HFF-Myc (cell line): ENCODE measurements at regions not wholly inside any gene's neighbourhood (a gene's known extent, or its start where the extent isn't known, plus 50 kb on each side); places are given as distances from the start of the nearest gene placed in this dataset.

Experiments used
- DNase-seq: peaks from one replicate; pipeline ENCODE4 v3.0.0-alpha.2; 2011; ENCODE audit warnings: low read depth; ENCODE audit errors: extremely low read depth
- H3K4me3 ChIP-seq: replicated peaks from 2 replicates; pipeline ENCODE4 v1.5.1; 2011; ENCODE audit warnings: low read depth, mild to moderate bottlenecking, control low read depth, low read length
- TF ChIP-seq, protein P1 (sequence below): IDR thresholded peaks from 2 replicates; pipeline ENCODE4 v1.5.1; 2012; ENCODE audit warnings: mild to moderate bottlenecking, low read depth, low read length, control low read depth; ENCODE audit errors: missing control alignments

GRCh38 chr10:24150853-24151252 is 58.1 kb upstream of the KIAA1217 start:
- TF ChIP-seq, protein P1, sequence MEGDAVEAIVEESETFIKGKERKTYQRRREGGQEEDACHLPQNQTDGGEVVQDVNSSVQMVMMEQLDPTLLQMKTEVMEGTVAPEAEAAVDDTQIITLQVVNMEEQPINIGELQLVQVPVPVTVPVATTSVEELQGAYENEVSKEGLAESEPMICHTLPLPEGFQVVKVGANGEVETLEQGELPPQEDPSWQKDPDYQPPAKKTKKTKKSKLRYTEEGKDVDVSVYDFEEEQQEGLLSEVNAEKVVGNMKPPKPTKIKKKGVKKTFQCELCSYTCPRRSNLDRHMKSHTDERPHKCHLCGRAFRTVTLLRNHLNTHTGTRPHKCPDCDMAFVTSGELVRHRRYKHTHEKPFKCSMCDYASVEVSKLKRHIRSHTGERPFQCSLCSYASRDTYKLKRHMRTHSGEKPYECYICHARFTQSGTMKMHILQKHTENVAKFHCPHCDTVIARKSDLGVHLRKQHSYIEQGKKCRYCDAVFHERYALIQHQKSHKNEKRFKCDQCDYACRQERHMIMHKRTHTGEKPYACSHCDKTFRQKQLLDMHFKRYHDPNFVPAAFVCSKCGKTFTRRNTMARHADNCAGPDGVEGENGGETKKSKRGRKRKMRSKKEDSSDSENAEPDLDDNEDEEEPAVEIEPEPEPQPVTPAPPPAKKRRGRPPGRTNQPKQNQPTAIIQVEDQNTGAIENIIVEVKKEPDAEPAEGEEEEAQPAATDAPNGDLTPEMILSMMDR = no peak
- H3K4me3 ChIP-seq = no peak overlapping the region
- no peak for DNase-seq

- no peak overlapping the region for H3K4me3 ChIP-seq
- DNase-seq = no peak
- TF ChIP-seq, protein P1 = no peak
Measured at GRCh38 chr10:24152270-24152669, 56.7 kb upstream of the KIAA1217 start.

DNA sequence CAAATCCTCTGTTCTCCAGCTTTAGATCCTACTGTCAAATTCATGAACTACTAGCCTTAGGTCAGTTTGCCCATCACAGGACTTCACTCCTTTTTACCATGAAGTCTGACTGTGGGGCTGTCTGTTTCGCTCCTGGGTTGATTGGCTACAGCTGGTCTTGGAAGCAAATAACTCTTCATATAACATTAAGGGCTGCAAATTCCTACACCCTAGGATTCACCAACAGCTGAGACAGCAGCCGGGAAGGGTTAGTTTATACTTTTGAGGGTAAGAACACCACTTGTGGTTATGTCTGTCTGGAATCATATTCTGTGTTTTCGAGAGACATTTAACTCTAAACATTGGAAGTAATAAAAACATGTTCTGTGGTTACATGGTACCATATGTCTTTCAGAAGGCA is 55.9 kb upstream of the KIAA1217 start:
- TF ChIP-seq, protein P1 = no peak
- no peak overlapping the region for H3K4me3 ChIP-seq
- DNase-seq = no peak

- TF ChIP-seq, protein P1 = no peak
- no peak for DNase-seq
- H3K4me3 ChIP-seq = no peak overlapping the region
Measured at GRCh38 chr10:24153537-24153936, 55.4 kb upstream of the KIAA1217 start.

- TF ChIP-seq, protein P1 = no peak
- no peak overlapping the region for H3K4me3 ChIP-seq
- no peak for DNase-seq
Measured at GRCh38 chr10:24156686-24157085, 52.3 kb upstream of the KIAA1217 start.

- TF ChIP-seq, protein P1 = no peak
- no peak for DNase-seq
Measured at GRCh38 chr10:24157567-24157966, 51.4 kb upstream of the KIAA1217 start.

More at GRCh38 chr10:24157567-24157966, 51.4 kb upstream of the KIAA1217 start:
- H3K4me3 ChIP-seq = no peak overlapping the region
